ENCODE measurements at regions not wholly inside any gene's neighbourhood (a gene's known extent, or its start where the extent isn't known, plus 50 kb on each side); places are given as distances from the start of the nearest gene placed in this dataset.

DNA sequence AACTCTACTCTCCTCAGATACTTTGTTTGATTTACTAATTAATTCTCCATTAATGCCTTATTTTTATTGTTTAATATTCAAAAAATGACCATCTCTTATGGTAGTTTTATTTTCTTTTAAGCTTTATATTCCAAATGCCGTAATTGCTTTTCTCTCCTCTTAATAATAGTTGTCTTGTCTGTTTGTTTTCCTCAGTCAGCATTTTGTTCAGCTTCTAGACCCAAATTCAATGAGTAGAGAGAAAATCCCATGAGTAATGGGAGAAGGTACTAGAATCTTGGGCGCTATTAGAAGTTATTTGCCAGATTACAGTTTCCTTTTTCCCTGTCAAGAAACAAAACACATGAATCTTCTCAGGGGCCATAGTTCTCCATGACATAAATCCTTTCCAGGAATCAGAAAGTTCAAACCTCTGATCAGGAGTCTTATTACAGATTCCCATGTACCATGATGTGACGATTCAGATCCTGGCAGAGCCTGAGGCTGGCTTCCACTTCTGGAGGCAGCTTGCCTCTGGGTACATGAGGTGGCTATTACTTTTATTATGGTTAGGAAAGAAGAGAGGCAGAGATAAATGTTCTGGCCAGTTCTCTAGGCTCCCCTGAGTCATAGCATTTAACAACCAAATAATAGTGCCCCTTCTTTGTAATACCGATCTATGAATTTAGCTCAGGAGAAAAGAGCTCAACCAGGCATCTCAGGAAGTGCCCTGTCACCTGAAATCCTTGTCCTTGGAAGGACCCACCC, 485.1 kb upstream of the SETBP1 start:
- TF ChIP-seq, protein P1, sequence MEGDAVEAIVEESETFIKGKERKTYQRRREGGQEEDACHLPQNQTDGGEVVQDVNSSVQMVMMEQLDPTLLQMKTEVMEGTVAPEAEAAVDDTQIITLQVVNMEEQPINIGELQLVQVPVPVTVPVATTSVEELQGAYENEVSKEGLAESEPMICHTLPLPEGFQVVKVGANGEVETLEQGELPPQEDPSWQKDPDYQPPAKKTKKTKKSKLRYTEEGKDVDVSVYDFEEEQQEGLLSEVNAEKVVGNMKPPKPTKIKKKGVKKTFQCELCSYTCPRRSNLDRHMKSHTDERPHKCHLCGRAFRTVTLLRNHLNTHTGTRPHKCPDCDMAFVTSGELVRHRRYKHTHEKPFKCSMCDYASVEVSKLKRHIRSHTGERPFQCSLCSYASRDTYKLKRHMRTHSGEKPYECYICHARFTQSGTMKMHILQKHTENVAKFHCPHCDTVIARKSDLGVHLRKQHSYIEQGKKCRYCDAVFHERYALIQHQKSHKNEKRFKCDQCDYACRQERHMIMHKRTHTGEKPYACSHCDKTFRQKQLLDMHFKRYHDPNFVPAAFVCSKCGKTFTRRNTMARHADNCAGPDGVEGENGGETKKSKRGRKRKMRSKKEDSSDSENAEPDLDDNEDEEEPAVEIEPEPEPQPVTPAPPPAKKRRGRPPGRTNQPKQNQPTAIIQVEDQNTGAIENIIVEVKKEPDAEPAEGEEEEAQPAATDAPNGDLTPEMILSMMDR (conservative IDR thresholded peaks at IDR 0.05; ENCODE audit: low read depth, low read length) = no peak
- TF ChIP-seq EZH2 (IDR thresholded peaks at IDR 0.05; ENCODE audit: borderline replicate concordance, low read depth, low read length, poor library complexity, severe bottlenecking) = no peak

Data from A673 (cell line).